AG04449 (cell line): ENCODE measurements at regions not wholly inside any gene's neighbourhood (a gene's known extent, or its start where the extent isn't known, plus 50 kb on each side); places are given as distances from the start of the nearest gene placed in this dataset.
"Not testable (repeated sequence)": the region's sequence is repeated elsewhere in the genome, so short reads cannot be mapped to it uniquely, and the experiment has no call there.

Experiments used
- CTCF ChIA-PET: fragments of 350-600 bp; formaldehyde crosslinking; extraction: SDS; loops from one replicate; lab custom pipeline; 2021; ENCODE audit warnings: antibody characterized with exemption; lab: Yijun Ruan, JAX
- POLR2A ChIA-PET: fragments of 400-600, 350-600 bp; formaldehyde crosslinking; extraction: SDS; loops from one replicate; lab custom pipeline; 2020; ENCODE audit warnings: antibody characterized with exemption, inconsistent platforms; lab: Yijun Ruan, JAX
- DNase-seq: peaks from one replicate; pipeline ENCODE4 v3.0.0-alpha.2; 2010; ENCODE audit warnings: low read depth, low spot score
- H3K4me3 ChIP-seq: 2 replicates; pipeline ENCODE4 v1.5.1; 2011; ENCODE audit warnings: low read depth, mild to moderate bottlenecking, control low read depth, low read length
- TF ChIP-seq, protein P1 (sequence below): IDR thresholded peaks from one replicate; pipeline ENCODE4 v1.5.1; 2011; ENCODE audit warnings: mild to moderate bottlenecking, moderate library complexity, low read length, control low read depth, inconsistent platforms; ENCODE audit not compliant: insufficient read depth; ENCODE audit errors: missing control alignments

DNA sequence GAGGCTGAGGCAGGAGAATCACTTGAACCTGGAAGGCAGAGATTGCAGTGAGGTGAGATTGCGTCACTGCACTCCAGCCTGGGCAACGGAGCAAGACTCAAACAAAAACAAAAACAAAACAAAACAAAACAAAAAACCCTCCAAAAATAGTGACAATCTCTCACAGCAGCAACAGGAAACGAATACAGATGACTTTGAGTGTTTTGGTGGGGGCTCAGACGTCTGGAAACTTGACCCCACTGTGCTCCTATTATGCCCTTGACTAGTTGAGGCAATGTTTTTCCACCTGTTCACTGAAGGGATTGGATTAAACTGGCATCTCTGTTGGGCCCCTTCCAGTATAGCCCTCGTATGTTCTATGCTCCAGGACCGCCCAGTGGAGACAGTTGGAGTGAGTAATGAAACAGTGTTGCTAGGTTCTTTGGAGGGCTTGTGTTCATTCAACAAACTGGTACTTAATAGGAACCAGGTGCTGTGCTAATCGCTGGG is 167.0 kb downstream of the UTP18 start:
- no peak overlapping the region for H3K4me3 ChIP-seq
- ChIA-PET CTCF (no interaction called here), POLR2A (no interaction called here)
- TF ChIP-seq, protein P1, sequence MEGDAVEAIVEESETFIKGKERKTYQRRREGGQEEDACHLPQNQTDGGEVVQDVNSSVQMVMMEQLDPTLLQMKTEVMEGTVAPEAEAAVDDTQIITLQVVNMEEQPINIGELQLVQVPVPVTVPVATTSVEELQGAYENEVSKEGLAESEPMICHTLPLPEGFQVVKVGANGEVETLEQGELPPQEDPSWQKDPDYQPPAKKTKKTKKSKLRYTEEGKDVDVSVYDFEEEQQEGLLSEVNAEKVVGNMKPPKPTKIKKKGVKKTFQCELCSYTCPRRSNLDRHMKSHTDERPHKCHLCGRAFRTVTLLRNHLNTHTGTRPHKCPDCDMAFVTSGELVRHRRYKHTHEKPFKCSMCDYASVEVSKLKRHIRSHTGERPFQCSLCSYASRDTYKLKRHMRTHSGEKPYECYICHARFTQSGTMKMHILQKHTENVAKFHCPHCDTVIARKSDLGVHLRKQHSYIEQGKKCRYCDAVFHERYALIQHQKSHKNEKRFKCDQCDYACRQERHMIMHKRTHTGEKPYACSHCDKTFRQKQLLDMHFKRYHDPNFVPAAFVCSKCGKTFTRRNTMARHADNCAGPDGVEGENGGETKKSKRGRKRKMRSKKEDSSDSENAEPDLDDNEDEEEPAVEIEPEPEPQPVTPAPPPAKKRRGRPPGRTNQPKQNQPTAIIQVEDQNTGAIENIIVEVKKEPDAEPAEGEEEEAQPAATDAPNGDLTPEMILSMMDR: no peak
- no peak for DNase-seq

GRCh38 chr17:51427856-51428255 is 167.5 kb downstream of the UTP18 start:
- H3K4me3 ChIP-seq: no peak overlapping the region
- no peak for DNase-seq
- ChIA-PET CTCF (no interaction called here), POLR2A (no interaction called here)
- TF ChIP-seq, protein P1: no peak

- H3K4me3 ChIP-seq: no peak overlapping the region
- POLR2A ChIA-PET: no interaction called here
- CTCF ChIA-PET: no interaction called here
- TF ChIP-seq, protein P1: no peak
- DNase-seq: no peak
Observed at GRCh38 chr17:51428668-51429495, 168.5 kb downstream of the UTP18 start.

- DNase-seq, CTCF ChIA-PET, POLR2A ChIA-PET, H3K4me3 ChIP-seq: not testable (repeated sequence)
Observed at GRCh38 chr17:51429938-51430337, 169.6 kb downstream of the UTP18 start.

DNA sequence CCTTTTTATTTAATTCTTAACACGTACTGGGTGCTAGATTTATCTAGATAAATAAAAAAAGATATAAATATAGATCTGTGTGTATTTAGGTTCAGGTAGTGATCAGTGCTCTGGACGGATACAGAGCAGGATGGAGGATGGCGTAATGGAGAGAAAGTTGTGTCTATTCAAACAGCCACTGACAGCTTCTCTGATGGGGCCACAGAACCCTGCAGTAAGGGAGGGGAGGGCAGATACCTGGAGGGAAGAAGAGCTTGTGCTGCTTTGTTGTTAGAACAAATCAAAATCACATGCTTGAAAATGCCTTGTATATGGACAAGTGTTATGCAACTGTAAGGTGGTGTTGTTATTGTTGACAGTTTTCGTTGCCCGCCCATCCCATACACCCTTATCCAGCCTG is 170.2 kb downstream of the UTP18 start:
- ChIA-PET CTCF (no interaction called here), POLR2A (no interaction called here)
- DNase-seq: no peak
- no peak overlapping the region for H3K4me3 ChIP-seq
- TF ChIP-seq, protein P1: no peak

DNA sequence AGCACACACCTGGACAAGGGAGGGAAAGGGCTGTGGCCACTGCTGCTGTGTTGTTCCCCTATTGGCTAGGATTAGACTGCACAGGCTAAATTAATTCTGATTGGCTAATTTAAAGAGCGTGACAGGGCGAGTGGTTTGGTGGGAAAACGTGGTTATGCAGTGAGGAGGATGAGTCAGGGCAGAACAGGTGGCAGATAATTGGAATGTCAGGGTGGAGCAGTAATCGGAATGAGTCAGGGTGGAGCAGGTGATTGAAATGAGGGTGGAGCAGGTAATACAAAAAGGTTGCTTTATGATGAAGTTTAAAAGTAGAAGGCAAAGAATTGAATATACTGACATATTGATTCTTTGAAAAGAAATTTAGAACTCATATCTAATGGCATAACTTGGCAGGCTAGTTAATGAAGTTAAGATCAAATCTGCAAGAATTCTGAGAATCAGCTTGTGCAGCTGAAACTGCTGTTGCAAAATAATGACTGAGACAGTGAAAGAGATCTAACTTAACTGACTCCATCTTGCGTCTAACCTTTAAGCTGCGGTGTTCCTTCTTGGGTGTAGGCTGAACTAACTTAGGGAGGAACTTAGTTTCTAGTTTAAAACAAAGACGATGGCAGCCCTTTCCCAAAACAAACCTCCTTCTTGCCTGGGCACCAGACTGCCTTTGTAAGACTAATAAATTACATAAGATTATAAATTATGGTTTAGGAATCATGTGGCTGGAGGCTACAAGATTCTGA is 174.3 kb downstream of the UTP18 start:
- DNase-seq: no peak
- no peak overlapping the region for H3K4me3 ChIP-seq
- CTCF ChIA-PET: no interaction called here
- TF ChIP-seq, protein P1: no peak
- POLR2A ChIA-PET: no interaction called here
